ENCODE measurements at regions not wholly inside any gene's neighbourhood (a gene's known extent, or its start where the extent isn't known, plus 50 kb on each side); places are given as distances from the start of the nearest gene placed in this dataset.

GRCh38 chr16:82533189-82533588, 93.6 kb upstream of the CDH13 start:
- no peak overlapping the region for H3K27ac ChIP-seq (ENCODE audit: low read depth in 1 of 2, low read length in 2 of 2)
- ATAC-seq (ENCODE audit: poor library complexity): no peak
- ChIA-PET CTCF (no interaction called here), POLR2A (no interaction called here)
- TF ChIP-seq, protein P1, sequence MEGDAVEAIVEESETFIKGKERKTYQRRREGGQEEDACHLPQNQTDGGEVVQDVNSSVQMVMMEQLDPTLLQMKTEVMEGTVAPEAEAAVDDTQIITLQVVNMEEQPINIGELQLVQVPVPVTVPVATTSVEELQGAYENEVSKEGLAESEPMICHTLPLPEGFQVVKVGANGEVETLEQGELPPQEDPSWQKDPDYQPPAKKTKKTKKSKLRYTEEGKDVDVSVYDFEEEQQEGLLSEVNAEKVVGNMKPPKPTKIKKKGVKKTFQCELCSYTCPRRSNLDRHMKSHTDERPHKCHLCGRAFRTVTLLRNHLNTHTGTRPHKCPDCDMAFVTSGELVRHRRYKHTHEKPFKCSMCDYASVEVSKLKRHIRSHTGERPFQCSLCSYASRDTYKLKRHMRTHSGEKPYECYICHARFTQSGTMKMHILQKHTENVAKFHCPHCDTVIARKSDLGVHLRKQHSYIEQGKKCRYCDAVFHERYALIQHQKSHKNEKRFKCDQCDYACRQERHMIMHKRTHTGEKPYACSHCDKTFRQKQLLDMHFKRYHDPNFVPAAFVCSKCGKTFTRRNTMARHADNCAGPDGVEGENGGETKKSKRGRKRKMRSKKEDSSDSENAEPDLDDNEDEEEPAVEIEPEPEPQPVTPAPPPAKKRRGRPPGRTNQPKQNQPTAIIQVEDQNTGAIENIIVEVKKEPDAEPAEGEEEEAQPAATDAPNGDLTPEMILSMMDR (IDR thresholded peaks at IDR 0.05): no peak
- Mint-ChIP-seq H3K4me3 (no peak overlapping the region), H3K9me3 (peaks cover 9% of the 10 kb centered on the region), H3K4me1 (ENCODE audit: low read depth) (no peaks in the 10 kb centered on the region), H3K36me3 (ENCODE audit: low read depth) (no peaks in the 10 kb centered on the region), H3K27me3 (peaks cover 10% of the 10 kb centered on the region), H3K27ac (no peak overlapping the region)
- no peaks in the 10 kb centered on the region for H3K9me3 ChIP-seq (ENCODE audit: control insufficient read depth in 1 of 2, insufficient read depth in 1 of 2, low read length in 2 of 2)
- peaks cover 0 to 2% of the 10 kb centered on the region in 2 experiments for H3K27me3 ChIP-seq (ENCODE audit: control insufficient read depth in 1 of 2, insufficient read depth in 2 of 2, low read length in 2 of 2)
- no peaks in the 10 kb centered on the region for H3K4me1 ChIP-seq (ENCODE audit: insufficient read depth, low read length)
- no peaks in the 10 kb centered on the region for H3K36me3 ChIP-seq (ENCODE audit: insufficient read depth, low read length)
- no peak for DNase-seq
- intact Hi-C loops (cut with DNase I, micrococcal nuclease): no loop called here
- no peak overlapping the region for H3K4me3 ChIP-seq (ENCODE audit: low read length)

- Mint-ChIP-seq H3K9me3 (peaks cover 9% of the 10 kb centered on the region), H3K4me3 (no peak overlapping the region), H3K4me1 (ENCODE audit: low read depth) (no peaks in the 10 kb centered on the region), H3K27me3 (peaks cover 10% of the 10 kb centered on the region), H3K36me3 (ENCODE audit: low read depth) (no peaks in the 10 kb centered on the region), H3K27ac (no peak overlapping the region)
- no peak overlapping the region for H3K4me3 ChIP-seq (ENCODE audit: low read length)
- H3K4me1 ChIP-seq (ENCODE audit: insufficient read depth, low read length): no peaks in the 10 kb centered on the region
- intact Hi-C loops (cut with DNase I, micrococcal nuclease): no loop called here
- no peaks in the 10 kb centered on the region for H3K36me3 ChIP-seq (ENCODE audit: insufficient read depth, low read length)
- DNase-seq (no peak), ATAC-seq (ENCODE audit: poor library complexity) (no peak)
- POLR2A ChIA-PET: no interaction called here
- TF ChIP-seq, protein P1 (IDR thresholded peaks at IDR 0.05): no peak
- no peak overlapping the region for H3K27ac ChIP-seq (ENCODE audit: low read depth in 1 of 2, low read length in 2 of 2)
- CTCF ChIA-PET: no interaction called here
- H3K27me3 ChIP-seq (ENCODE audit: control insufficient read depth in 1 of 2, insufficient read depth in 2 of 2, low read length in 2 of 2): peaks cover 0 to 2% of the 10 kb centered on the region in 2 experiments
- no peaks in the 10 kb centered on the region for H3K9me3 ChIP-seq (ENCODE audit: control insufficient read depth in 1 of 2, insufficient read depth in 1 of 2, low read length in 2 of 2)
These were observed 95.9 kb upstream of the CDH13 start for GRCh38 chr16:82530883-82531282.

DNA sequence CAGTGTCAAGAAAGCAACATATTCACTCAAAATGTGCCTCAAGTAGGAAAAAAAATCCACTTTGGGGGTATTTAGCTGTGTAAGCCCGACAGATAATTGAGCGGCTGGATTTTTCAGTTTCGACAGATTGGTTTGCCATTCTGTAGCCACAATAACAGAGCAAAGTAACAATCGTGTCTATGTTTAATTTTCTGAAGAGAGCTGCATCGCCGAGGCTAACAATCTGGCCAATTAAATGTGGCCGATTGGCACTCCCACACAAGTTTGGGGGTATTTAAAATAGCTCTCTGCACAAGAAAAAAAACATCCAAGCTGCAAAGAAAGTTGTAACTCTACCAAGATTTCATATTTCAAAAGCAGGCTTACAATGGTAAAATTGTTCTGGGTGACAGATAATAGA, 99.7 kb upstream of the CDH13 start:
- intact Hi-C loops (cut with DNase I, micrococcal nuclease): no loop called here
- peaks cover 6% of the 10 kb centered on the region for H3K27me3 Mint-ChIP-seq
- ChIA-PET POLR2A (no interaction called here), CTCF (no interaction called here)
- no peak for DNase-seq
- no peaks in the 10 kb centered on the region for H3K36me3 Mint-ChIP-seq (ENCODE audit: low read depth)
- no peaks in the 10 kb centered on the region for H3K27me3 ChIP-seq (ENCODE audit: control insufficient read depth in 1 of 2, insufficient read depth in 2 of 2, low read length in 2 of 2)
- H3K4me1 ChIP-seq (ENCODE audit: insufficient read depth, low read length): no peaks in the 10 kb centered on the region
- H3K4me1 Mint-ChIP-seq (ENCODE audit: low read depth): no peaks in the 10 kb centered on the region
- no peaks in the 10 kb centered on the region for H3K9me3 ChIP-seq (ENCODE audit: control insufficient read depth in 1 of 2, insufficient read depth in 1 of 2, low read length in 2 of 2)
- H3K27ac ChIP-seq (ENCODE audit: low read depth in 1 of 2, low read length in 2 of 2): no peak overlapping the region
- no peak for ATAC-seq (ENCODE audit: poor library complexity)
- TF ChIP-seq, protein P1 (IDR thresholded peaks at IDR 0.05): no peak
- H3K4me3 ChIP-seq (ENCODE audit: low read length): no peak overlapping the region
- H3K9me3 Mint-ChIP-seq: peaks cover 8% of the 10 kb centered on the region
- no peak overlapping the region for H3K4me3 Mint-ChIP-seq
- no peak overlapping the region for H3K27ac Mint-ChIP-seq
- H3K36me3 ChIP-seq (ENCODE audit: insufficient read depth, low read length): no peaks in the 10 kb centered on the region
